ENCODE measurements at regions not wholly inside any gene's neighbourhood (a gene's known extent, or its start where the extent isn't known, plus 50 kb on each side); places are given as distances from the start of the nearest gene placed in this dataset.

DNA sequence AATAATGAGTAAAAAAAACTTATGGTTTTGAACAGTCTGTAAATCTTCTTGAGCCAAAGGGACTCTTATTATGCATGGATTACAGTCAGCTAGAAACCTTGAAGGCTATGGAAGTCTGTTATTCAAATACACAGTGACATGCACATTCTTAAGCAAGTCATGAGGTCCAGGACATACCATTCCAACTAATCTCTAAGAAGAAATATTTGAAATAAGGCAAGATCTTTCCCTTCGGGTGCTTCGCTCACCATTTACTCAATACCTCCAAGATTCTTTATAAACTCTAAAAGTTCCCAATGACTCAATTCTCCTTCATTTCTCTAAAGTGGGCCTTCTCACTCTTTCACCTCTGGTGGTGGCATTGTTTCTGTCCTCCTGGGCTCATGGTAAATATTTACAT is 811.0 kb downstream of the NR2F1-AS1 start:
- Histone ChIP-seq H3K27ac (ENCODE audit: low read depth, low read length) (no peak overlapping the region), H2AK5ac (ENCODE audit: low read length) (no peak overlapping the region), H3K23ac (ENCODE audit: low read length) (no peak overlapping the region), H3K9ac (ENCODE audit: low read length) (no peak overlapping the region), H3K4me2 (ENCODE audit: low read length) (no peak overlapping the region), H3K4ac (ENCODE audit: low read depth, low read length) (no peak overlapping the region), H3K9me3 (ENCODE audit: insufficient read depth, low read depth, low read length) (no peaks in the 10 kb centered on the region), H3K36me3 (ENCODE audit: control insufficient read depth in 1 of 2, insufficient read depth in 2 of 2, low read length in 2 of 2) (no peaks in the 10 kb centered on the region), H2BK5ac (ENCODE audit: low read depth, low read length, poor library complexity) (no peak overlapping the region), H3K27me3 (ENCODE audit: insufficient read depth, low read length) (no peaks in the 10 kb centered on the region), H2BK12ac (ENCODE audit: low read length) (no peak overlapping the region), H3K4me3 (ENCODE audit: low read depth, low read length) (no peak overlapping the region), H3K14ac (ENCODE audit: low read length) (no peak overlapping the region), H2BK120ac (ENCODE audit: insufficient read depth, low read length, poor library complexity) (no peak overlapping the region), H3K4me1 (ENCODE audit: control insufficient read depth in 1 of 2, insufficient read depth in 2 of 2, low read length in 2 of 2) (no peaks in the 10 kb centered on the region), H4K8ac (ENCODE audit: low read depth, low read length) (no peak overlapping the region), H4K12ac (ENCODE audit: low read depth, low read length) (no peak overlapping the region), H3K79me1 (ENCODE audit: low read length) (no peaks in the 10 kb centered on the region), H4K91ac (ENCODE audit: low read depth, low read length) (no peak overlapping the region), H3K79me2 (ENCODE audit: control insufficient read depth, insufficient read depth, low read length, poor library complexity) (no peaks in the 10 kb centered on the region), H3K18ac (ENCODE audit: low read length) (no peak overlapping the region), H2AFZ (ENCODE audit: insufficient read depth, low read length, poor library complexity) (no peak overlapping the region)
- peak; percentile 4 to 38 for DNase-seq
- no CpG with 5 or more reads among the region's 2 CpGs for WGBS (ENCODE audit: extremely low coverage, insufficient coverage, insufficient read length)

DNA sequence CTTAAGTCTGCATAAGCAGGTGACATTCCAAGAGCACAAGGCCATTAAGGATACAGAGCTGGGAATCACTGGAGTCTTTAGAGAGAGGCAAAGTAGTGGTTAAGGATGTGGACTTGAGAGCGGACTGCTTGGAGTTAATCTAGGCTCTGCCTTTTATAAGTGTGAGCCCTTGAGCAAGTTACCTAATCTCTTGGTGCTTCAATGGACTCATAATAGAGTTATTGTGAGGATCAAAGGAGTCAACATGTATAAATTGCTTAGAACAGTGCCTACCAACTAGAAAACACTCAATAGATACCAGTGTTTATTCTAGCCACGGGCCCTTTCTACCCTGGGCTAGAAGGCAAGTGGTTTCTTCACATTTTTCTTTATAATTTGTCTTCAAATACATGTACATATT is 819.4 kb downstream of the NR2F1-AS1 start:
- H3K23ac ChIP-seq (ENCODE audit: low read length): no peak overlapping the region
- H4K91ac ChIP-seq (ENCODE audit: low read depth, low read length): no peak overlapping the region
- no peaks in the 10 kb centered on the region for H3K36me3 ChIP-seq (ENCODE audit: control insufficient read depth in 1 of 2, insufficient read depth in 2 of 2, low read length in 2 of 2)
- no peak overlapping the region for H3K14ac ChIP-seq (ENCODE audit: low read length)
- no peaks in the 10 kb centered on the region for H3K79me2 ChIP-seq (ENCODE audit: control insufficient read depth, insufficient read depth, low read length, poor library complexity)
- no peak overlapping the region for H3K27ac ChIP-seq (ENCODE audit: low read depth, low read length)
- H4K12ac ChIP-seq (ENCODE audit: low read depth, low read length): no peak overlapping the region
- H3K4me3 ChIP-seq (ENCODE audit: low read depth, low read length): no peak overlapping the region
- no peak overlapping the region for H2AFZ ChIP-seq (ENCODE audit: insufficient read depth, low read length, poor library complexity)
- H2BK5ac ChIP-seq (ENCODE audit: low read depth, low read length, poor library complexity): no peak overlapping the region
- H3K4me1 ChIP-seq (ENCODE audit: control insufficient read depth in 1 of 2, insufficient read depth in 2 of 2, low read length in 2 of 2): no peaks in the 10 kb centered on the region
- no peak overlapping the region for H3K4me2 ChIP-seq (ENCODE audit: low read length)
- H2AK5ac ChIP-seq (ENCODE audit: low read length): no peak overlapping the region
- no peaks in the 10 kb centered on the region for H3K79me1 ChIP-seq (ENCODE audit: low read length)
- DNase-seq: no peak
- no peak overlapping the region for H4K8ac ChIP-seq (ENCODE audit: low read depth, low read length)
- no peak overlapping the region for H3K9ac ChIP-seq (ENCODE audit: low read length)
- WGBS (ENCODE audit: extremely low coverage, insufficient coverage, insufficient read length): no CpG with 5 or more reads among the region's 2 CpGs
- H3K27me3 ChIP-seq (ENCODE audit: insufficient read depth, low read length): no peaks in the 10 kb centered on the region
- no peak overlapping the region for H3K4ac ChIP-seq (ENCODE audit: low read depth, low read length)
- H2BK120ac ChIP-seq (ENCODE audit: insufficient read depth, low read length, poor library complexity): no peak overlapping the region
- no peak overlapping the region for H3K18ac ChIP-seq (ENCODE audit: low read length)
- no peak overlapping the region for H2BK12ac ChIP-seq (ENCODE audit: low read length)
- no peaks in the 10 kb centered on the region for H3K9me3 ChIP-seq (ENCODE audit: insufficient read depth, low read depth, low read length)

DNA sequence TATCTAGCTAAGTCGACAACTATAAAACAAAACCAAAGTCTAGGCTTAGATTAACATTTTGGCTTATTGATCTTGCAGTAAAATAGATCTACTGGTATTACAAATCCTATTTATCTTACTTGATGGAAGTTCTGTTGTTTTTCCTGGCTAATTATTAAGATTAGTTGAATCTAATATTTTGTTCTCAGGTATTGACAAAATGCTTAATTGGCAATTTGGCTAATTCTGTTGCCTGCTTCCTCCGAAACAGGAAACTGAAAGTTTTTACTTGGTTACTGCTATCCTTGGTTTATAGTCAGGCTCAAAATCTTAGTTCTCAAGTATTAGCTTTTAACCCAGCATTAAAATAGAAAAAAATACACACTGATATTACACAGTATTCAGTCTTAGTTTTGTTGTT is 820.5 kb downstream of the NR2F1-AS1 start:
- H3K36me3 ChIP-seq (ENCODE audit: control insufficient read depth in 1 of 2, insufficient read depth in 2 of 2, low read length in 2 of 2): no peaks in the 10 kb centered on the region
- H3K18ac ChIP-seq (ENCODE audit: low read length): no peak overlapping the region
- H3K4ac ChIP-seq (ENCODE audit: low read depth, low read length): no peak overlapping the region
- H3K79me1 ChIP-seq (ENCODE audit: low read length): no peaks in the 10 kb centered on the region
- H2BK120ac ChIP-seq (ENCODE audit: insufficient read depth, low read length, poor library complexity): no peak overlapping the region
- no peak overlapping the region for H2BK5ac ChIP-seq (ENCODE audit: low read depth, low read length, poor library complexity)
- H2AFZ ChIP-seq (ENCODE audit: insufficient read depth, low read length, poor library complexity): no peak overlapping the region
- no peak overlapping the region for H3K9ac ChIP-seq (ENCODE audit: low read length)
- no peak overlapping the region for H2AK5ac ChIP-seq (ENCODE audit: low read length)
- no peaks in the 10 kb centered on the region for H3K4me1 ChIP-seq (ENCODE audit: control insufficient read depth in 1 of 2, insufficient read depth in 2 of 2, low read length in 2 of 2)
- H3K9me3 ChIP-seq (ENCODE audit: insufficient read depth, low read depth, low read length): no peaks in the 10 kb centered on the region
- H3K23ac ChIP-seq (ENCODE audit: low read length): no peak overlapping the region
- DNase-seq: no peak
- no peak overlapping the region for H4K8ac ChIP-seq (ENCODE audit: low read depth, low read length)
- WGBS (ENCODE audit: extremely low coverage, insufficient coverage, insufficient read length): no CpG with 5 or more reads among the region's 2 CpGs
- no peak overlapping the region for H3K27ac ChIP-seq (ENCODE audit: low read depth, low read length)
- no peaks in the 10 kb centered on the region for H3K79me2 ChIP-seq (ENCODE audit: control insufficient read depth, insufficient read depth, low read length, poor library complexity)
- H3K27me3 ChIP-seq (ENCODE audit: insufficient read depth, low read length): no peaks in the 10 kb centered on the region
- H4K91ac ChIP-seq (ENCODE audit: low read depth, low read length): no peak overlapping the region
- H4K12ac ChIP-seq (ENCODE audit: low read depth, low read length): no peak overlapping the region
- no peak overlapping the region for H3K14ac ChIP-seq (ENCODE audit: low read length)
- no peak overlapping the region for H3K4me3 ChIP-seq (ENCODE audit: low read depth, low read length)
- H3K4me2 ChIP-seq (ENCODE audit: low read length): no peak overlapping the region
- no peak overlapping the region for H2BK12ac ChIP-seq (ENCODE audit: low read length)

DNA sequence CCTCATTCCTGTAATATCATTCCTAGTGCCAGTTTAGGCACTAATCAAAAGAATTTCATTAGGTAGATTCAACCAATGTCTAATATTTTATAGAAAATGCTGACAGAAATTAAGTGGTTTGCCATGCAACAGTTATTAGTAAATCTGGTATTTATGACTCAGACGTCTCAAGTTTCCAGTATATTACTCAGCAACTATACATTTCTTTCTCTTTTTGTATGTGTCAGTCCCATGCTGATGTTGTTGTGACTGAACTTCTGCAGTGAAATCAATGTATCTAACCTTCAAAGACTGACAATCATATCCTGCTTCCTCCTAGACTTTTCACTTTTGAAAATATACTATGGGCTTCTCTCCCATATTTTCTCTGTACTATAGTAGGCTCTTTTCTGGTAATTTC is 822.5 kb downstream of the NR2F1-AS1 start:
- Histone ChIP-seq H3K79me2 (ENCODE audit: control insufficient read depth, insufficient read depth, low read length, poor library complexity) (no peaks in the 10 kb centered on the region), H2AFZ (ENCODE audit: insufficient read depth, low read length, poor library complexity) (no peak overlapping the region), H4K91ac (ENCODE audit: low read depth, low read length) (no peak overlapping the region), H3K14ac (ENCODE audit: low read length) (no peak overlapping the region), H3K4ac (ENCODE audit: low read depth, low read length) (no peak overlapping the region), H3K4me3 (ENCODE audit: low read depth, low read length) (no peak overlapping the region), H4K8ac (ENCODE audit: low read depth, low read length) (no peak overlapping the region), H3K79me1 (ENCODE audit: low read length) (no peaks in the 10 kb centered on the region), H4K12ac (ENCODE audit: low read depth, low read length) (no peak overlapping the region), H3K9me3 (ENCODE audit: insufficient read depth, low read depth, low read length) (no peaks in the 10 kb centered on the region), H3K18ac (ENCODE audit: low read length) (no peak overlapping the region), H3K9ac (ENCODE audit: low read length) (no peak overlapping the region), H2BK120ac (ENCODE audit: insufficient read depth, low read length, poor library complexity) (no peak overlapping the region), H3K27me3 (ENCODE audit: insufficient read depth, low read length) (no peaks in the 10 kb centered on the region), H3K4me1 (ENCODE audit: control insufficient read depth in 1 of 2, insufficient read depth in 2 of 2, low read length in 2 of 2) (no peaks in the 10 kb centered on the region), H2AK5ac (ENCODE audit: low read length) (no peak overlapping the region), H3K36me3 (ENCODE audit: control insufficient read depth in 1 of 2, insufficient read depth in 2 of 2, low read length in 2 of 2) (no peaks in the 10 kb centered on the region), H3K27ac (ENCODE audit: low read depth, low read length) (no peak overlapping the region), H3K23ac (ENCODE audit: low read length) (no peak overlapping the region), H2BK5ac (ENCODE audit: low read depth, low read length, poor library complexity) (no peak overlapping the region), H2BK12ac (ENCODE audit: low read length) (no peak overlapping the region), H3K4me2 (ENCODE audit: low read length) (no peak overlapping the region)
- WGBS (ENCODE audit: extremely low coverage, insufficient coverage, insufficient read length): no CpG with 5 or more reads among the region's 1 CpG
- DNase-seq: peak in 1 of 2 donors; percentile 17
